ENCODE measurements at regions not wholly inside any gene's neighbourhood (a gene's known extent, or its start where the extent isn't known, plus 50 kb on each side); places are given as distances from the start of the nearest gene placed in this dataset.

DNA sequence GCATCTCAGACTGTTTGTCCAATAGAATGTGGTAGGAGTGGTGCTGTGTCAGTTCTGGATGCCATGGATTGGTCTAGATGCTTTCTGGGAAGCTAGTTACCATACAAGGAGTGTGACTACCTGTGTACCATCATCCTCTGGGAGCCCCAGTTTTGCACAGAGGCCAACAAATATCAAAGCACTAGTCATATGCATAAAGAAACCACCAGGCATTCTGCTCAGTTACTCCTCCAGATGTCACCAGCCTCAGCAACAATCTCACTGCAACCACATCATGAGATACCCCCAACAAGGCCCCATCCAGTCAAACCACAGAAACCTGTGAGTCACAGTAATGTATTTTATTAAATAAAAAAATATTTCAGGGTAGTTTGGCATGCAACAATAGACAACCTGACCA lies 435.8 kb upstream of the CPEB2 start:
- TF ChIP-seq, protein P1, sequence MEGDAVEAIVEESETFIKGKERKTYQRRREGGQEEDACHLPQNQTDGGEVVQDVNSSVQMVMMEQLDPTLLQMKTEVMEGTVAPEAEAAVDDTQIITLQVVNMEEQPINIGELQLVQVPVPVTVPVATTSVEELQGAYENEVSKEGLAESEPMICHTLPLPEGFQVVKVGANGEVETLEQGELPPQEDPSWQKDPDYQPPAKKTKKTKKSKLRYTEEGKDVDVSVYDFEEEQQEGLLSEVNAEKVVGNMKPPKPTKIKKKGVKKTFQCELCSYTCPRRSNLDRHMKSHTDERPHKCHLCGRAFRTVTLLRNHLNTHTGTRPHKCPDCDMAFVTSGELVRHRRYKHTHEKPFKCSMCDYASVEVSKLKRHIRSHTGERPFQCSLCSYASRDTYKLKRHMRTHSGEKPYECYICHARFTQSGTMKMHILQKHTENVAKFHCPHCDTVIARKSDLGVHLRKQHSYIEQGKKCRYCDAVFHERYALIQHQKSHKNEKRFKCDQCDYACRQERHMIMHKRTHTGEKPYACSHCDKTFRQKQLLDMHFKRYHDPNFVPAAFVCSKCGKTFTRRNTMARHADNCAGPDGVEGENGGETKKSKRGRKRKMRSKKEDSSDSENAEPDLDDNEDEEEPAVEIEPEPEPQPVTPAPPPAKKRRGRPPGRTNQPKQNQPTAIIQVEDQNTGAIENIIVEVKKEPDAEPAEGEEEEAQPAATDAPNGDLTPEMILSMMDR (IDR thresholded peaks at IDR 0.05; ENCODE audit: extremely low read depth, insufficient read depth, missing control alignments): no peak
- in situ Hi-C loops (cut with MboI; ENCODE audit: low pct_unique_long_range_greater_than_20kb, low sequenced_read_pairs, unreplicated experiment): no loop called here
- DNase-seq (ENCODE audit: low spot score): no peak

DNA sequence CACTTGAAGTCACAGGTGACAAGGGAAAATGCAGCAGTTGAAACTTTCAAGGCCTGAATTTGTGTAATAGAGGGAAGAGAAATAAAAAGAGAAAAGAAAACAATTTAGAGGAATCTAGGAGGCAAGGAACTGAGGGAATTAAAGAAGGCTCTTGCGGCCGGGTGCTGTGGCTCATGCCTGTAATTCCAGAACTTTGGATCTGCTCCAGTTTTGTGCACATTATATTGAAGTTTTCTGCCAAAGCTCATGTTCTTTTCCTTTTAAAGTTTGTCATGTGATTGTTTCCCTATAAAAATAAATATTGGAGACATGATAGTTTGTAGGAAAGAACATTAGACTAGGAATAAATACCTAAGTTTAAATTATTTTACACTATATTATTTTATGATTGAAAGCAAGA lies 433.9 kb upstream of the CPEB2 start:
- in situ Hi-C loops (cut with MboI; ENCODE audit: low pct_unique_long_range_greater_than_20kb, low sequenced_read_pairs, unreplicated experiment): no loop called here
- DNase-seq (ENCODE audit: low spot score): no peak
- TF ChIP-seq, protein P1 (IDR thresholded peaks at IDR 0.05; ENCODE audit: extremely low read depth, insufficient read depth, missing control alignments): no peak

DNA sequence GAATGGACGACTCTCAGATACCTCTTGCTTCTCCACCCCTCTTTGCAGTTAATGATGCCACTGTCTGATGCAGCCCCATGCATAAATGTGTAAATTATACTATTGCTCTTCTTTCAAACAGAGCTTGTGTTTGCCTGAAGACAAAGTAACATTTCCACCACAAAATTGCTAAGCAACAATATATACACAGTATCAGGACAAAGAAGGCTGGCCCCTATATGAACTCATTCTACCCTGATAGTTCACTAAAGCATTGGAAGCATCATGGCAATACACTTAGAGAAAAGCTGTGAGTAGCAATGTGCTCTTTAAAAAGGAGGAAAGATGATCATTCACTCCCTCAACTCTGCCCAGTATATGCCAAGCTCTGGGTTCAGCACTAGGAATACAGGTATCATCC lies 427.0 kb upstream of the CPEB2 start:
- no peak for DNase-seq (ENCODE audit: low spot score)
- TF ChIP-seq, protein P1 (IDR thresholded peaks at IDR 0.05; ENCODE audit: extremely low read depth, insufficient read depth, missing control alignments): no peak
- in situ Hi-C loops (cut with MboI; ENCODE audit: low pct_unique_long_range_greater_than_20kb, low sequenced_read_pairs, unreplicated experiment): no loop called here

DNA sequence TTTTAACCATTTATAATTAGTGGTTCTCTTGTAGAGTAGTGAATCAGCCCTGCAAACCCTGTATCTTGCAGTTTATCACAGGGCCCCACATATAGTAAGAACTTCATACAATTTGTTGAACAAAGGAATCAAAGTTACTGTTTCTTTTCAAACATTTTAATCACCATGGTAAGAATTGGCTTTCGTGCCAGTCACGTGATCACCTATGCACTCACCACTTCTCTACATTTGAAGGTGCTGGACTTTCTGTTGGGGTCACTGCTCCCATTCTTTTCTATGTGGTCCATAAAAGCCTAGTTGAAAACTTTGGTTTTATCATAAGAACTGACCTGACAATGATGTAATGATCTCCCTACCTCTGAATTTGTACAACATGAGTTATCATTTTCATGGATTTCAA lies 426.4 kb upstream of the CPEB2 start:
- in situ Hi-C loops (cut with MboI; ENCODE audit: low pct_unique_long_range_greater_than_20kb, low sequenced_read_pairs, unreplicated experiment): no loop called here
- TF ChIP-seq, protein P1 (IDR thresholded peaks at IDR 0.05; ENCODE audit: extremely low read depth, insufficient read depth, missing control alignments): no peak
- no peak for DNase-seq (ENCODE audit: low spot score)

DNA sequence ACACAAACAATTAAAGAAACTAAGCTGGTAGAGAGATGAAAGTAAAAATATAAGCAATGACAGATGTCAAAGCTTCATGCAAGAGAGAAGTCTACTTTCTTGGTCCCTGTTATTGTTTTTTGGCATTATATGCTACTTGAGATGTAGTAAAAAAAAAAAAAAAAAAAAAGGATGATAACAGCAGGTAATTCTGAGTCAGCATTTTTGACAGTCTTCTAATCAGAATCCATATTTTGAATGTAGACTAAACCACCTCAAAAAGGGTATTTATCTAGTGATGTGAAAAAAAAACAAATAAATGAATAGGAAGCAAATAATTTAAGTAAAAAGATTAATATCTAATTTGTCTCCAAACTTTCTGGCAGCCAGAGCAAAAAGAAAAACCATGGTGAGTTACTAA lies 422.2 kb upstream of the CPEB2 start:
- in situ Hi-C loops (cut with MboI; ENCODE audit: low pct_unique_long_range_greater_than_20kb, low sequenced_read_pairs, unreplicated experiment): no loop called here
- TF ChIP-seq, protein P1 (IDR thresholded peaks at IDR 0.05; ENCODE audit: extremely low read depth, insufficient read depth, missing control alignments): no peak
- DNase-seq (ENCODE audit: low spot score): no peak

DNA sequence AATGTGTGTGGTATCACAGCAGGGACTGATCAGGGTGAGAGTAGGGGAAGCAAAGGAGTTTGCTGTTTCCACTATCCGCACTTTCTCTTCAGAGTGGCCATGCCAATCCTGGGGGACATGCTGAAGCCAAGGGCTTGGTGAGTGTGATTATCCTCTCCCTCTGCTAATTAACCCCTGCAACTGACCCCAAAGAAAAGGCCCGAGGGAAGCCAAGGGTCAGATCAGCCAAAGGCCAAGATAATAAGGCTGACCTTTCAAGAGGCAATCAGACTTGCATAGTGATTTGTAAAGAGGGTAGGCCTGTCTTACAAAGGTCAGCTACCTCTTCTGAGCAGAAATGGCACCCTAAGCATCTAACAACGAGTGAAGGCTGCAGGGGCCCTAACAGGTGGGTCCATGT lies 420.5 kb upstream of the CPEB2 start:
- TF ChIP-seq, protein P1 (IDR thresholded peaks at IDR 0.05; ENCODE audit: extremely low read depth, insufficient read depth, missing control alignments): no peak

DNA sequence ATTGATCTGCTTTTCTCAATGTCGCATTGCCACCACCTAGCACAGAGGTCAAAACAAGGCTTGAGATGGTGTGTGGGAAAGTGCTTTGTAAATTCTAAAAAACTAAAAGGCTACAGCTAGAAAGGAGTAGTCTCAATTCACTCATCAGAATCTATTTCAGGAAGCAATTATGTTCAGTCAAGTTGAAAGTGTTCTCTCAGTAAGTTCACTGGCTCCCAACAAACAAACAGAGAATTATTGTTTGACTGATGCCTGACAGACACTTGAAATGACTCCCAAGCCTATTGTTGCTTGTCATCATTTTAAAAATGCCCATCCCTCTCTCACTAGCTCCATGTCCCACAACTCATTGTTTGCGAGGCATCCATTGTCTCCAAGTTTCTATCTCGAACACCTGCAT lies 419.6 kb upstream of the CPEB2 start:
- in situ Hi-C loops (cut with MboI; ENCODE audit: low pct_unique_long_range_greater_than_20kb, low sequenced_read_pairs, unreplicated experiment): no loop called here
- TF ChIP-seq, protein P1 (IDR thresholded peaks at IDR 0.05; ENCODE audit: extremely low read depth, insufficient read depth, missing control alignments): no peak
- no peak for DNase-seq (ENCODE audit: low spot score)

More for the DNA sequence above, 420.5 kb upstream of the CPEB2 start:
- no peak for DNase-seq (ENCODE audit: low spot score)
- in situ Hi-C loops (cut with MboI; ENCODE audit: low pct_unique_long_range_greater_than_20kb, low sequenced_read_pairs, unreplicated experiment): no loop called here
